WTC11 (cell line): ENCODE measurements at regions not wholly inside any gene's neighbourhood (a gene's known extent, or its start where the extent isn't known, plus 50 kb on each side); places are given as distances from the start of the nearest gene placed in this dataset.

Source experiments
- ATAC-seq: fragments of 200-7000 bp; cut with Tn5 transposase; 2 replicates; pipeline ENCODE4 v1.10.0; 2021; ENCODE audit warnings: mild to moderate bottlenecking, moderate library complexity
- CTCF ChIA-PET: fragments of 300-600 bp; sonication (Branson Sonifier 250); formaldehyde crosslinking; loops from one replicate; lab custom pipeline; 2021; ENCODE audit warnings: antibody characterized with exemption; lab: Charles Lee
- POLR2A ChIA-PET: fragments of 350-600 bp; sonication (Branson Sonifier 250); formaldehyde crosslinking; loops from one replicate; lab custom pipeline; 2021; ENCODE audit warnings: antibody characterized with exemption; lab: Charles Lee
- DNase-seq: peaks from one replicate; pipeline ENCODE4 v3.0.0; 2021; ENCODE audit warnings: low spot score
- H3K27ac Mint-ChIP-seq: 2 replicates; pipeline ENCODE4 v1.8.0; 2021; ENCODE audit warnings: mixed read lengths
- H3K27me3 Mint-ChIP-seq: 2 replicates; pipeline ENCODE4 v1.8.0; 2021; ENCODE audit warnings: low read depth, mild to moderate bottlenecking, moderate library complexity, mixed read lengths
- H3K36me3 Mint-ChIP-seq: 2 replicates; pipeline ENCODE4 v1.8.0; 2021; ENCODE audit warnings: mixed read lengths
- H3K4me1 Mint-ChIP-seq: 2 replicates; pipeline ENCODE4 v1.8.0; 2022; ENCODE audit warnings: mixed read lengths
- H3K4me3 Mint-ChIP-seq: 2 replicates; pipeline ENCODE4 v1.8.0; 2021; ENCODE audit warnings: mild to moderate bottlenecking, moderate library complexity, mixed read lengths
- H3K9me3 Mint-ChIP-seq: 2 replicates; pipeline ENCODE4 v1.8.0; 2021; ENCODE audit warnings: mixed read lengths
- ATF1 ChIP-seq: sonication (generic); formaldehyde crosslinking; IDR thresholded peaks from 2 replicates; pipeline ENCODE4 v1.8.1; 2023; ENCODE audit warnings: mild to moderate bottlenecking, moderate library complexity, missing genetic modification reagents
- CBFB ChIP-seq: sonication (generic); formaldehyde crosslinking; IDR thresholded peaks from 2 replicates; pipeline ENCODE4 v1.8.1; 2022; ENCODE audit warnings: mild to moderate bottlenecking, low read depth, missing genetic modification reagents
- EMX1 ChIP-seq: fragments of 250-450 bp; sonication (Bioruptor Pico); IDR thresholded peaks from 2 replicates; pipeline ENCODE4 v1.8.0; 2021; ENCODE audit warnings: mild to moderate bottlenecking
- ETV6 ChIP-seq: sonication (generic); formaldehyde crosslinking; IDR thresholded peaks from 2 replicates; pipeline ENCODE4 v1.8.1; 2022; ENCODE audit warnings: mild to moderate bottlenecking, missing genetic modification reagents
- HMGA2 ChIP-seq: fragments of 250-450 bp; sonication (Bioruptor Pico); IDR thresholded peaks from 2 replicates; pipeline ENCODE4 v1.4.0; 2021; ENCODE audit warnings: mild to moderate bottlenecking, moderate library complexity
- MXD4 ChIP-seq: fragments of 250-450 bp; sonication (Bioruptor Pico); IDR thresholded peaks from 2 replicates; pipeline ENCODE4 v1.8.0; 2021; ENCODE audit warnings: mild to moderate bottlenecking, moderate library complexity, borderline replicate concordance
- MYBL2 ChIP-seq: sonication (generic); formaldehyde crosslinking; IDR thresholded peaks from 2 replicates; pipeline ENCODE4 v1.8.1; 2023; ENCODE audit warnings: mild to moderate bottlenecking, moderate library complexity, missing genetic modification reagents
- NFE2L1 ChIP-seq: sonication (generic); formaldehyde crosslinking; IDR thresholded peaks from 2 replicates; pipeline ENCODE4 v1.8.1; 2023; ENCODE audit warnings: missing genetic modification reagents
- NFYB ChIP-seq: sonication (generic); formaldehyde crosslinking; conservative IDR thresholded peaks from 2 replicates; pipeline ENCODE4 v1.8.0; 2022; ENCODE audit warnings: low read depth, missing genetic modification reagents
- NR1H2 ChIP-seq: sonication (generic); formaldehyde crosslinking; IDR thresholded peaks from 2 replicates; pipeline ENCODE4 v1.9.0; 2021; ENCODE audit warnings: mild to moderate bottlenecking, moderate library complexity, missing genetic modification reagents
- NR2C2 ChIP-seq: sonication (generic); formaldehyde crosslinking; IDR thresholded peaks from 2 replicates; pipeline ENCODE4 v1.8.0; 2022; ENCODE audit warnings: mild to moderate bottlenecking, missing genetic modification reagents
- OVOL2 ChIP-seq: fragments of 250-450 bp; sonication (Bioruptor Pico); IDR thresholded peaks from 2 replicates; pipeline ENCODE4 v1.9.0; 2021; ENCODE audit warnings: mild to moderate bottlenecking, borderline replicate concordance
- RORB ChIP-seq: fragments of 250-450 bp; sonication (Bioruptor Pico); IDR thresholded peaks from 2 replicates; pipeline ENCODE4 v1.9.0; 2021; ENCODE audit warnings: mild to moderate bottlenecking
- SMAD4 ChIP-seq: sonication (generic); formaldehyde crosslinking; IDR thresholded peaks from 2 replicates; pipeline ENCODE4 v1.8.0; 2022; ENCODE audit warnings: mild to moderate bottlenecking, missing genetic modification reagents
- TEAD1 ChIP-seq: sonication (generic); formaldehyde crosslinking; IDR thresholded peaks from 2 replicates; pipeline ENCODE4 v1.8.0; 2022; ENCODE audit warnings: mild to moderate bottlenecking, missing genetic modification reagents
- ZNF138 ChIP-seq: sonication (generic); formaldehyde crosslinking; conservative IDR thresholded peaks from 2 replicates; pipeline ENCODE4 v1.8.1; 2022; ENCODE audit warnings: mild to moderate bottlenecking, moderate library complexity, missing genetic modification reagents
- TF ChIP-seq, protein P1 (sequence below): sonication (generic); formaldehyde crosslinking; IDR thresholded peaks from 2 replicates; pipeline ENCODE4 v1.8.1; 2022; ENCODE audit warnings: mild to moderate bottlenecking, missing genetic modification reagents, moderate library complexity, borderline replicate concordance
- TF ChIP-seq, protein P2 (sequence below): fragments of 200-600 bp; IDR thresholded peaks from 2 replicates; pipeline ENCODE4 v1.8.0; 2022; ENCODE audit warnings: antibody characterized with exemption
- TF ChIP-seq, protein P3 (sequence below): sonication (generic); formaldehyde crosslinking; IDR thresholded peaks from 2 replicates; pipeline ENCODE4 v1.8.1; 2022; ENCODE audit warnings: mild to moderate bottlenecking, moderate library complexity, missing genetic modification reagents
- TF ChIP-seq, protein P4 (sequence below): sonication (generic); formaldehyde crosslinking; conservative IDR thresholded peaks from 2 replicates; pipeline ENCODE4 v1.8.1; 2023; ENCODE audit warnings: mild to moderate bottlenecking, low read depth, missing genetic modification reagents, moderate library complexity
- TF ChIP-seq, protein P5 (sequence below): sonication (generic); formaldehyde crosslinking; IDR thresholded peaks from 2 replicates; pipeline ENCODE4 v1.8.1; 2023; ENCODE audit warnings: mild to moderate bottlenecking, missing genetic modification reagents, moderate library complexity
- TF ChIP-seq, protein P6 (sequence below): sonication (generic); formaldehyde crosslinking; conservative IDR thresholded peaks from 2 replicates; pipeline ENCODE4 v1.8.1; 2022; ENCODE audit warnings: mild to moderate bottlenecking, missing genetic modification reagents

DNA sequence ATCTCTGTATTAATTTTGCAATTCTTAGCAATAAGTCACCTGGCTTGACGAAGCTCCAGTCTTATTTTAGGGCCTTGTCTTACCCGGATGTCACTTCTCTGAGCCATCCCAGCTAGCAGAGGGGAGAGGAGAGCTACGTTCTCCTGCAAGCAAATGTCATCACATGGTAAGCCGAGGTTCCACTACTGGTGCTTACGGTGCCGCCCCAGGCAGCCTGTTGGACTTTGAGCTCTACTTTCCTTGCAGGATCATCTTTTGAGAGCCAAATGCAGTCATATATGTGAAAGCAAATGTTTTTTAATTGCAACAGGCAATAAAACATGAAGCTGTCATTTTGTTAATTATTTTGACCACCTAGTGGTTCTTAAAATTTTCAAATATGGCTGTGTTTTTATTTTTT is 140.9 kb downstream of the FAM43A start (continued):
- no peak for TF ChIP-seq NFYB

DNA sequence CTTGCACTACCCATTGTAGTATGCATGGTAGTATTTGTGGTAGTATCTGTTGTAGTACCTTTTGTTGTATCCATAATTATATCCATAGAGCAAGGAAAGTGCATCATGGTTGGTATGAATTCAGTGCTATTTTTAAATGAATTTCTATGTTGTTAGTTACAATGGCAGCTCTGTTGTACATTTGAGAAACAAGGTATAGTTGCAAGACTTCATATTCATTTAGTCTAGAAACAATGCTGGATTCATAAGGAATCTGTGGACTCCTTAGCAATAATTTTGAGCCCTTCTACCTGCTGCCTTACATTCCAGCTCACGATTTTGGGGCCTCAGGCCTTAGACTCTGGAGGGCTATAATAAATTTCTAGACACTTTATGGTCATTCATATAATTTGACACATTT is 141.8 kb downstream of the FAM43A start:
- no peaks in the 10 kb centered on the region for H3K4me1 Mint-ChIP-seq
- H3K4me3 Mint-ChIP-seq: no peak overlapping the region
- CTCF ChIA-PET: no interaction called here
- no peak for ATAC-seq
- DNase-seq: no peak
- no peaks in the 10 kb centered on the region for H3K27me3 Mint-ChIP-seq
- peaks cover 9% of the 10 kb centered on the region for H3K9me3 Mint-ChIP-seq
- no peak overlapping the region for H3K27ac Mint-ChIP-seq
- no peaks in the 10 kb centered on the region for H3K36me3 Mint-ChIP-seq
- POLR2A ChIA-PET: no interaction called here
- TF ChIP-seq NFE2L1 (CRISPR knock-in tag) (no peak), MYBL2 (no peak), NR2C2 (CRISPR knock-in tag) (no peak), CBFB (CRISPR knock-in tag) (no peak), TEAD1 (no peak), NR1H2 (CRISPR knock-in tag) (no peak)
- TF ChIP-seq, protein P1, sequence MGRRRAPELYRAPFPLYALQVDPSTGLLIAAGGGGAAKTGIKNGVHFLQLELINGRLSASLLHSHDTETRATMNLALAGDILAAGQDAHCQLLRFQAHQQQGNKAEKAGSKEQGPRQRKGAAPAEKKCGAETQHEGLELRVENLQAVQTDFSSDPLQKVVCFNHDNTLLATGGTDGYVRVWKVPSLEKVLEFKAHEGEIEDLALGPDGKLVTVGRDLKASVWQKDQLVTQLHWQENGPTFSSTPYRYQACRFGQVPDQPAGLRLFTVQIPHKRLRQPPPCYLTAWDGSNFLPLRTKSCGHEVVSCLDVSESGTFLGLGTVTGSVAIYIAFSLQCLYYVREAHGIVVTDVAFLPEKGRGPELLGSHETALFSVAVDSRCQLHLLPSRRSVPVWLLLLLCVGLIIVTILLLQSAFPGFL (CRISPR knock-in tag): no peak

DNA sequence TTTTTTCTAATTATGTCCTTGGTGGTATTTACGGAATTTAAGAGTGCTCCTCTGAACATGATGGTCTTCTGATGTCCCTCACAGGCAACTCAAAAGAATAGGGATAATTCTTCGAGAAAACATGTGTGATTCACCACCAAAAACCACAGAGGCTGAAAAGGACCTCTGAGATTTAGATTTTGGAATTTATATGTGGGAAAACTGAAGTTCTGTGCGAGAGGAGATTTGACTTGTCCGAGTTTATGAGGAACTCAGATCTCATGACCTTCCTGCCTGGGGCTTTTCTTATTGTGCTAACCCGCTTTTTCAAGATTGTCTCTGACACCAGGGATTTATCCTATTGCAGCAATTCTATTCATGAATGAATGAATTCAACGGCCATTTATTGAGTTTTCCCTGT is 142.4 kb downstream of the FAM43A start:
- Mint-ChIP-seq H3K27me3 (no peaks in the 10 kb centered on the region), H3K4me3 (no peak overlapping the region), H3K4me1 (no peaks in the 10 kb centered on the region), H3K27ac (no peak overlapping the region), H3K9me3 (peaks cover 9% of the 10 kb centered on the region), H3K36me3 (no peaks in the 10 kb centered on the region)
- POLR2A ChIA-PET: no interaction called here
- CTCF ChIA-PET: no interaction called here
- DNase-seq: no peak
- ATAC-seq: no peak
- TF ChIP-seq SMAD4 (CRISPR knock-in tag) (no peak), MXD4 (CRISPR knock-in tag) (no peak), ZNF138 (CRISPR knock-in tag) (no peak), HMGA2 (CRISPR knock-in tag) (no peak), ATF1 (no peak), ETV6 (CRISPR knock-in tag) (no peak), OVOL2 (no peak), NR2C2 (CRISPR knock-in tag) (no peak), EMX1 (CRISPR knock-in tag) (no peak), RORB (CRISPR knock-in tag) (no peak)
- TF ChIP-seq, protein P2, sequence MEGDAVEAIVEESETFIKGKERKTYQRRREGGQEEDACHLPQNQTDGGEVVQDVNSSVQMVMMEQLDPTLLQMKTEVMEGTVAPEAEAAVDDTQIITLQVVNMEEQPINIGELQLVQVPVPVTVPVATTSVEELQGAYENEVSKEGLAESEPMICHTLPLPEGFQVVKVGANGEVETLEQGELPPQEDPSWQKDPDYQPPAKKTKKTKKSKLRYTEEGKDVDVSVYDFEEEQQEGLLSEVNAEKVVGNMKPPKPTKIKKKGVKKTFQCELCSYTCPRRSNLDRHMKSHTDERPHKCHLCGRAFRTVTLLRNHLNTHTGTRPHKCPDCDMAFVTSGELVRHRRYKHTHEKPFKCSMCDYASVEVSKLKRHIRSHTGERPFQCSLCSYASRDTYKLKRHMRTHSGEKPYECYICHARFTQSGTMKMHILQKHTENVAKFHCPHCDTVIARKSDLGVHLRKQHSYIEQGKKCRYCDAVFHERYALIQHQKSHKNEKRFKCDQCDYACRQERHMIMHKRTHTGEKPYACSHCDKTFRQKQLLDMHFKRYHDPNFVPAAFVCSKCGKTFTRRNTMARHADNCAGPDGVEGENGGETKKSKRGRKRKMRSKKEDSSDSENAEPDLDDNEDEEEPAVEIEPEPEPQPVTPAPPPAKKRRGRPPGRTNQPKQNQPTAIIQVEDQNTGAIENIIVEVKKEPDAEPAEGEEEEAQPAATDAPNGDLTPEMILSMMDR: no peak
- TF ChIP-seq, protein P3, sequence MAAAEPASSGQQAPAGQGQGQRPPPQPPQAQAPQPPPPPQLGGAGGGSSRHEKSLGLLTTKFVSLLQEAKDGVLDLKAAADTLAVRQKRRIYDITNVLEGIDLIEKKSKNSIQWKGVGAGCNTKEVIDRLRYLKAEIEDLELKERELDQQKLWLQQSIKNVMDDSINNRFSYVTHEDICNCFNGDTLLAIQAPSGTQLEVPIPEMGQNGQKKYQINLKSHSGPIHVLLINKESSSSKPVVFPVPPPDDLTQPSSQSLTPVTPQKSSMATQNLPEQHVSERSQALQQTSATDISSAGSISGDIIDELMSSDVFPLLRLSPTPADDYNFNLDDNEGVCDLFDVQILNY (CRISPR knock-in tag): no peak
- TF ChIP-seq, protein P4, sequence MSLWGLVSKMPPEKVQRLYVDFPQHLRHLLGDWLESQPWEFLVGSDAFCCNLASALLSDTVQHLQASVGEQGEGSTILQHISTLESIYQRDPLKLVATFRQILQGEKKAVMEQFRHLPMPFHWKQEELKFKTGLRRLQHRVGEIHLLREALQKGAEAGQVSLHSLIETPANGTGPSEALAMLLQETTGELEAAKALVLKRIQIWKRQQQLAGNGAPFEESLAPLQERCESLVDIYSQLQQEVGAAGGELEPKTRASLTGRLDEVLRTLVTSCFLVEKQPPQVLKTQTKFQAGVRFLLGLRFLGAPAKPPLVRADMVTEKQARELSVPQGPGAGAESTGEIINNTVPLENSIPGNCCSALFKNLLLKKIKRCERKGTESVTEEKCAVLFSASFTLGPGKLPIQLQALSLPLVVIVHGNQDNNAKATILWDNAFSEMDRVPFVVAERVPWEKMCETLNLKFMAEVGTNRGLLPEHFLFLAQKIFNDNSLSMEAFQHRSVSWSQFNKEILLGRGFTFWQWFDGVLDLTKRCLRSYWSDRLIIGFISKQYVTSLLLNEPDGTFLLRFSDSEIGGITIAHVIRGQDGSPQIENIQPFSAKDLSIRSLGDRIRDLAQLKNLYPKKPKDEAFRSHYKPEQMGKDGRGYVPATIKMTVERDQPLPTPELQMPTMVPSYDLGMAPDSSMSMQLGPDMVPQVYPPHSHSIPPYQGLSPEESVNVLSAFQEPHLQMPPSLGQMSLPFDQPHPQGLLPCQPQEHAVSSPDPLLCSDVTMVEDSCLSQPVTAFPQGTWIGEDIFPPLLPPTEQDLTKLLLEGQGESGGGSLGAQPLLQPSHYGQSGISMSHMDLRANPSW (CRISPR knock-in tag): no peak
- TF ChIP-seq, protein P5, sequence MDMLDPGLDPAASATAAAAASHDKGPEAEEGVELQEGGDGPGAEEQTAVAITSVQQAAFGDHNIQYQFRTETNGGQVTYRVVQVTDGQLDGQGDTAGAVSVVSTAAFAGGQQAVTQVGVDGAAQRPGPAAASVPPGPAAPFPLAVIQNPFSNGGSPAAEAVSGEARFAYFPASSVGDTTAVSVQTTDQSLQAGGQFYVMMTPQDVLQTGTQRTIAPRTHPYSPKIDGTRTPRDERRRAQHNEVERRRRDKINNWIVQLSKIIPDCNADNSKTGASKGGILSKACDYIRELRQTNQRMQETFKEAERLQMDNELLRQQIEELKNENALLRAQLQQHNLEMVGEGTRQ (CRISPR knock-in tag): no peak
- TF ChIP-seq, protein P6, sequence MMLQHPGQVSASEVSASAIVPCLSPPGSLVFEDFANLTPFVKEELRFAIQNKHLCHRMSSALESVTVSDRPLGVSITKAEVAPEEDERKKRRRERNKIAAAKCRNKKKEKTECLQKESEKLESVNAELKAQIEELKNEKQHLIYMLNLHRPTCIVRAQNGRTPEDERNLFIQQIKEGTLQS (CRISPR knock-in tag): no peak
